ENCODE measurements at regions not wholly inside any gene's neighbourhood (a gene's known extent, or its start where the extent isn't known, plus 50 kb on each side); places are given as distances from the start of the nearest gene placed in this dataset.
"Not testable (repeated sequence)": the region's sequence is repeated elsewhere in the genome, so short reads cannot be mapped to it uniquely, and the experiment has no call there.

GRCh38 chr3:135559802-135560201 lies 405.7 kb upstream of the PPP2R3A start:
- no peak for DNase-seq

GRCh38 chr3:135560847-135561246 lies 404.7 kb upstream of the PPP2R3A start:
- no peak for DNase-seq

- no peak for DNase-seq
Observed at GRCh38 chr3:135564696-135565095, 400.8 kb upstream of the PPP2R3A start.

GRCh38 chr3:135565546-135565945 lies 400.0 kb upstream of the PPP2R3A start:
- no peak for DNase-seq

- no peak for DNase-seq
Observed at GRCh38 chr3:135567223-135567622, 398.3 kb upstream of the PPP2R3A start.

GRCh38 chr3:135576751-135577150 lies 388.8 kb upstream of the PPP2R3A start:
- DNase-seq: no peak

- DNase-seq: no peak
Observed at GRCh38 chr3:135581806-135582205, 383.7 kb upstream of the PPP2R3A start.

- no peak for DNase-seq
Observed at GRCh38 chr3:135582800-135583199, 382.7 kb upstream of the PPP2R3A start.

- DNase-seq: no peak
Observed at GRCh38 chr3:135596563-135596962, 369.0 kb upstream of the PPP2R3A start.

- no peak for DNase-seq
Observed at GRCh38 chr3:135597855-135598254, 367.7 kb upstream of the PPP2R3A start.

- no peak for DNase-seq
Observed at GRCh38 chr3:135598597-135598996, 366.9 kb upstream of the PPP2R3A start.

- DNase-seq: not testable (repeated sequence)
Observed at GRCh38 chr3:135604512-135604911, 361.0 kb upstream of the PPP2R3A start.

GRCh38 chr3:135618123-135618522 lies 347.4 kb upstream of the PPP2R3A start:
- no peak for DNase-seq

- no peak for DNase-seq
Observed at GRCh38 chr3:135621184-135621920, 344.2 kb upstream of the PPP2R3A start.

- DNase-seq: no peak
Observed at GRCh38 chr3:135622215-135622614, 343.3 kb upstream of the PPP2R3A start.

- DNase-seq: no peak
Observed at GRCh38 chr3:135622656-135623055, 342.9 kb upstream of the PPP2R3A start.

- no peak for DNase-seq
Observed at GRCh38 chr3:135623558-135623957, 342.0 kb upstream of the PPP2R3A start.

GRCh38 chr3:135627057-135627456 lies 338.5 kb upstream of the PPP2R3A start:
- DNase-seq: no peak

GRCh38 chr3:135629701-135630408 lies 335.7 kb upstream of the PPP2R3A start:
- DNase-seq: no peak

GRCh38 chr3:135632556-135633065 lies 332.9 kb upstream of the PPP2R3A start:
- DNase-seq: no peak

GRCh38 chr3:135633078-135633477 lies 332.4 kb upstream of the PPP2R3A start:
- DNase-seq: no peak

- DNase-seq: no peak
Observed at GRCh38 chr3:135636596-135636995, 328.9 kb upstream of the PPP2R3A start.

GRCh38 chr3:135637013-135637412 lies 328.5 kb upstream of the PPP2R3A start:
- DNase-seq: no peak

- DNase-seq: no peak
Observed at GRCh38 chr3:135641761-135642160, 323.8 kb upstream of the PPP2R3A start.
